ENCODE measurements at regions not wholly inside any gene's neighbourhood (a gene's known extent, or its start where the extent isn't known, plus 50 kb on each side); places are given as distances from the start of the nearest gene placed in this dataset.

GRCh38 chr11:127411283-127411682 is 410.7 kb upstream of the KIRREL3 start:
- DNase-seq (ENCODE audit: low spot score) = no peak

- DNase-seq (ENCODE audit: low spot score) = no peak
Observed at GRCh38 chr11:127395034-127395433, 394.5 kb upstream of the KIRREL3 start.

GRCh38 chr11:127393460-127393997 is 393.0 kb upstream of the KIRREL3 start:
- DNase-seq (ENCODE audit: low spot score) = no peak

- no peak for DNase-seq (ENCODE audit: low spot score)
Observed at GRCh38 chr11:127392575-127392974, 392.0 kb upstream of the KIRREL3 start.

- no peak for DNase-seq (ENCODE audit: low spot score)
Observed at GRCh38 chr11:127390465-127390864, 389.9 kb upstream of the KIRREL3 start.

GRCh38 chr11:127385071-127385470 is 384.5 kb upstream of the KIRREL3 start:
- DNase-seq (ENCODE audit: low spot score) = no peak

GRCh38 chr11:127383026-127383425 is 382.5 kb upstream of the KIRREL3 start:
- no peak for DNase-seq (ENCODE audit: low spot score)

- no peak for DNase-seq (ENCODE audit: low spot score)
Observed at GRCh38 chr11:127381247-127381646, 380.7 kb upstream of the KIRREL3 start.

- DNase-seq (ENCODE audit: low spot score) = no peak
Observed at GRCh38 chr11:127379686-127380085, 379.1 kb upstream of the KIRREL3 start.

- no peak for DNase-seq (ENCODE audit: low spot score)
Observed at GRCh38 chr11:127376301-127376700, 375.7 kb upstream of the KIRREL3 start.

- DNase-seq (ENCODE audit: low spot score) = no peak
Observed at GRCh38 chr11:127369356-127369755, 368.8 kb upstream of the KIRREL3 start.

GRCh38 chr11:127362754-127363308 is 362.3 kb upstream of the KIRREL3 start:
- no peak for DNase-seq (ENCODE audit: low spot score)

- DNase-seq (ENCODE audit: low spot score) = no peak
Observed at GRCh38 chr11:127358160-127358559, 357.6 kb upstream of the KIRREL3 start.

GRCh38 chr11:127350476-127350875 is 349.9 kb upstream of the KIRREL3 start:
- no peak for DNase-seq (ENCODE audit: low spot score)

GRCh38 chr11:127345819-127346459 is 345.4 kb upstream of the KIRREL3 start:
- DNase-seq (ENCODE audit: low spot score) = no peak

- no peak for DNase-seq (ENCODE audit: low spot score)
Observed at GRCh38 chr11:127340438-127340837, 339.9 kb upstream of the KIRREL3 start.

- DNase-seq (ENCODE audit: low spot score) = no peak
Observed at GRCh38 chr11:127339376-127339775, 338.8 kb upstream of the KIRREL3 start.

- no peak for DNase-seq (ENCODE audit: low spot score)
Observed at GRCh38 chr11:127338380-127339259, 338.1 kb upstream of the KIRREL3 start.

- no peak for DNase-seq (ENCODE audit: low spot score)
Observed at GRCh38 chr11:127334466-127334865, 333.9 kb upstream of the KIRREL3 start.

- no peak for DNase-seq (ENCODE audit: low spot score)
Observed at GRCh38 chr11:127332896-127333295, 332.3 kb upstream of the KIRREL3 start.

- no peak for DNase-seq (ENCODE audit: low spot score)
Observed at GRCh38 chr11:127330044-127330443, 329.5 kb upstream of the KIRREL3 start.

GRCh38 chr11:127308291-127308690 is 307.7 kb upstream of the KIRREL3 start:
- DNase-seq (ENCODE audit: low spot score) = no peak

- no peak for DNase-seq (ENCODE audit: low spot score)
Observed at GRCh38 chr11:127307700-127308099, 307.1 kb upstream of the KIRREL3 start.

Measured in CD4-positive, alpha-beta T cell treated with Interleukin-6 at 100 ng/mL for 8 hours (primary cell).